Hematopoietic multipotent progenitor cell treated with erythropoietin and hydrocortisone succinate and interleukin-3 and kit ligand, for 8 days (in vitro differentiated cells): ENCODE measurements at regions not wholly inside any gene's neighbourhood (a gene's known extent, or its start where the extent isn't known, plus 50 kb on each side); places are given as distances from the start of the nearest gene placed in this dataset.
"Not testable (repeated sequence)": the region's sequence is repeated elsewhere in the genome, so short reads cannot be mapped to it uniquely, and the experiment has no call there.

Experiments
- DNase-seq: peaks from one replicate; pipeline ENCODE4 v3.0.0-alpha.2; 2015

- no peak for DNase-seq
These were observed 1718.6 kb downstream of the SUCLG1 start for GRCh38 chr2:82740527-82740926.

- DNase-seq, result not testable (repeated sequence)
These were observed 1721.1 kb downstream of the SUCLG1 start for GRCh38 chr2:82737965-82738364.

GRCh38 chr2:82735336-82735735 is 1723.7 kb downstream of the SUCLG1 start:
- no peak for DNase-seq

- DNase-seq, result no peak
These were observed 1727.3 kb downstream of the SUCLG1 start for GRCh38 chr2:82731824-82732223.

- no peak for DNase-seq
These were observed 1728.3 kb downstream of the SUCLG1 start for GRCh38 chr2:82730811-82731210.

- DNase-seq, result no peak
These were observed 1731.0 kb downstream of the SUCLG1 start for GRCh38 chr2:82728090-82728489.

- DNase-seq, result no peak
These were observed 1750.4 kb downstream of the SUCLG1 start for GRCh38 chr2:82708681-82709080.

GRCh38 chr2:82697231-82697630 is 1761.8 kb downstream of the SUCLG1 start:
- no peak for DNase-seq

- DNase-seq, result no peak
These were observed 1764.6 kb downstream of the SUCLG1 start for GRCh38 chr2:82694431-82694830.

GRCh38 chr2:82690757-82691411 is 1768.2 kb downstream of the SUCLG1 start:
- DNase-seq, result no peak

GRCh38 chr2:82675186-82675585 is 1783.9 kb downstream of the SUCLG1 start:
- DNase-seq, result no peak

- DNase-seq, result no peak
These were observed 1784.4 kb downstream of the SUCLG1 start for GRCh38 chr2:82674652-82675051.

GRCh38 chr2:82667491-82667890 is 1791.6 kb downstream of the SUCLG1 start:
- DNase-seq, result no peak

GRCh38 chr2:82665691-82666090 is 1793.4 kb downstream of the SUCLG1 start:
- no peak for DNase-seq

- DNase-seq, result no peak
These were observed 1802.0 kb downstream of the SUCLG1 start for GRCh38 chr2:82657106-82657505.

GRCh38 chr2:82656420-82656819 is 1802.7 kb downstream of the SUCLG1 start:
- DNase-seq, result no peak

GRCh38 chr2:82652117-82652516 is 1807.0 kb downstream of the SUCLG1 start:
- no peak for DNase-seq

- DNase-seq, result no peak
These were observed 1809.0 kb downstream of the SUCLG1 start for GRCh38 chr2:82650038-82650437.

- no peak for DNase-seq
These were observed 1817.4 kb downstream of the SUCLG1 start for GRCh38 chr2:82641598-82642180.

- DNase-seq, result no peak
These were observed 1822.6 kb downstream of the SUCLG1 start for GRCh38 chr2:82636402-82637020.

GRCh38 chr2:82599021-82599420 is 1860.1 kb downstream of the SUCLG1 start:
- DNase-seq, result no peak

GRCh38 chr2:82596581-82596980 is 1862.5 kb downstream of the SUCLG1 start:
- DNase-seq, result no peak

GRCh38 chr2:82591718-82592117 is 1867.4 kb downstream of the SUCLG1 start:
- no peak for DNase-seq

GRCh38 chr2:82576656-82577055 is 1882.4 kb downstream of the SUCLG1 start:
- no peak for DNase-seq

GRCh38 chr2:82539280-82539621 is 1919.8 kb downstream of the SUCLG1 start:
- DNase-seq, result no peak
